Thymus (tissue), 11 donors: ENCODE measurements at regions not wholly inside any gene's neighbourhood (a gene's known extent, or its start where the extent isn't known, plus 50 kb on each side); places are given as distances from the start of the nearest gene placed in this dataset.

Experiments
- DNase-seq, 9 donors: peaks; one replicate each; pipeline ENCODE4 v3.0.0-alpha.2; 2013; ENCODE audit warnings: low spot score in 9 of 9, low read depth in 6 of 9, missing footprints in 1 of 9
- H3K27ac ChIP-seq, 2 donors: one replicate each; pipeline ENCODE4 v1.5.1; 2013; ENCODE audit warnings: control low read depth in 1 of 2, low read depth in 1 of 2, low read length in 1 of 2, mild to moderate bottlenecking in 1 of 2, moderate library complexity in 1 of 2
- H3K27me3 ChIP-seq, 2 donors: one replicate each; pipeline ENCODE4 v1.5.1; 2013; ENCODE audit warnings: low read length in 1 of 2; ENCODE audit not compliant: control insufficient read depth in 2 of 2, insufficient read depth in 1 of 2
- H3K36me3 ChIP-seq, 2 donors: one replicate each; pipeline ENCODE4 v1.5.1; 2013; ENCODE audit warnings: low read length in 1 of 2, mild to moderate bottlenecking in 1 of 2, moderate library complexity in 1 of 2; ENCODE audit not compliant: control insufficient read depth in 2 of 2, insufficient read depth in 2 of 2
- H3K4me1 ChIP-seq, 2 donors: one replicate each; pipeline ENCODE4 v1.5.1; 2013; ENCODE audit warnings: low read length in 2 of 2; ENCODE audit not compliant: control insufficient read depth in 2 of 2, insufficient read depth in 2 of 2
- H3K4me3 ChIP-seq, 2 donors: one replicate each; pipeline ENCODE4 v1.5.1; 2013; ENCODE audit warnings: low read length in 2 of 2, control low read depth in 1 of 2, mild to moderate bottlenecking in 1 of 2
- H3K9me3 ChIP-seq, 2 donors: one replicate each; pipeline ENCODE4 v1.5.1; 2013; ENCODE audit warnings: low read length in 1 of 2, mild to moderate bottlenecking in 1 of 2; ENCODE audit not compliant: control insufficient read depth in 2 of 2, insufficient read depth in 1 of 2
- WGBS: extraction: QIAGEN DNeasy Blood & Tissue Kit; methylation state at CpG from one replicate; pipeline ENCODE4 v1.1.7; 2013; 5-methylcytosine and 5-hydroxymethylcytosine counted together
- donor health status: healthy.

- DNase-seq, result no peak
- 95% methylated on average over 2 of the region's 2 CpGs for WGBS
- no peaks in the 10 kb centered on the region for H3K9me3 ChIP-seq
- H3K36me3 ChIP-seq, result no peaks in the 10 kb centered on the region
- no peaks in the 10 kb centered on the region for H3K27me3 ChIP-seq
- no peak overlapping the region for H3K27ac ChIP-seq
- no peaks in the 10 kb centered on the region for H3K4me1 ChIP-seq
- no peak overlapping the region for H3K4me3 ChIP-seq
Observed at GRCh38 chr1:184244962-184245361, 141.9 kb upstream of the C1orf21 start.

GRCh38 chr1:184247671-184248070 is 139.2 kb upstream of the C1orf21 start:
- Histone ChIP-seq H3K27ac (no peak overlapping the region), H3K4me3 (no peak overlapping the region), H3K9me3 (no peaks in the 10 kb centered on the region), H3K4me1 (no peaks in the 10 kb centered on the region), H3K27me3 (no peaks in the 10 kb centered on the region), H3K36me3 (no peaks in the 10 kb centered on the region)
- DNase-seq, result no peak
- 86% methylated on average over 1 of the region's 1 CpG for WGBS

- Histone ChIP-seq H3K4me1 (no peaks in the 10 kb centered on the region), H3K4me3 (no peak overlapping the region), H3K36me3 (no peaks in the 10 kb centered on the region), H3K27ac (no peak overlapping the region), H3K9me3 (no peaks in the 10 kb centered on the region), H3K27me3 (no peaks in the 10 kb centered on the region)
- no peak for DNase-seq
- 93% methylated on average over 3 of the region's 3 CpGs for WGBS
Observed at GRCh38 chr1:184253921-184254320, 132.9 kb upstream of the C1orf21 start.

GRCh38 chr1:184254849-184255248 is 132.0 kb upstream of the C1orf21 start:
- H3K36me3 ChIP-seq, result no peaks in the 10 kb centered on the region
- no peak overlapping the region for H3K4me3 ChIP-seq
- H3K27ac ChIP-seq, result no peak overlapping the region
- no peak for DNase-seq
- no peaks in the 10 kb centered on the region for H3K4me1 ChIP-seq
- WGBS, result 99% methylated on average over 3 of the region's 3 CpGs
- no peaks in the 10 kb centered on the region for H3K9me3 ChIP-seq
- H3K27me3 ChIP-seq, result no peaks in the 10 kb centered on the region

- Histone ChIP-seq H3K9me3 (no peaks in the 10 kb centered on the region), H3K27ac (no peak overlapping the region)
Observed at GRCh38 chr1:184255560-184255959, 131.3 kb upstream of the C1orf21 start.

GRCh38 chr1:184257873-184258272 is 129.0 kb upstream of the C1orf21 start:
- no peak overlapping the region for H3K4me3 ChIP-seq
- no peak overlapping the region for H3K27ac ChIP-seq
- no peaks in the 10 kb centered on the region for H3K4me1 ChIP-seq
- no peaks in the 10 kb centered on the region for H3K27me3 ChIP-seq
- WGBS, result 97% methylated on average over 5 of the region's 5 CpGs
- no peaks in the 10 kb centered on the region for H3K9me3 ChIP-seq
- H3K36me3 ChIP-seq, result no peaks in the 10 kb centered on the region
- DNase-seq, result no peak

More at GRCh38 chr1:184255560-184255959, 131.3 kb upstream of the C1orf21 start:
- Histone ChIP-seq H3K4me1 (no peaks in the 10 kb centered on the region), H3K4me3 (no peak overlapping the region), H3K36me3 (no peaks in the 10 kb centered on the region), H3K27me3 (no peaks in the 10 kb centered on the region)
- no peak for DNase-seq

GRCh38 chr1:184258525-184258924 is 128.3 kb upstream of the C1orf21 start:
- H3K4me1 ChIP-seq, result no peaks in the 10 kb centered on the region
- no peak overlapping the region for H3K4me3 ChIP-seq
- H3K27me3 ChIP-seq, result no peaks in the 10 kb centered on the region
- H3K36me3 ChIP-seq, result no peaks in the 10 kb centered on the region
- no peak overlapping the region for H3K27ac ChIP-seq
- H3K9me3 ChIP-seq, result no peaks in the 10 kb centered on the region
- no peak for DNase-seq
- 99% methylated on average over 3 of the region's 3 CpGs for WGBS

GRCh38 chr1:184260382-184260781 is 126.4 kb upstream of the C1orf21 start:
- no peaks in the 10 kb centered on the region for H3K9me3 ChIP-seq
- no peaks in the 10 kb centered on the region for H3K27me3 ChIP-seq
- no peaks in the 10 kb centered on the region for H3K36me3 ChIP-seq
- no peak for DNase-seq
- H3K4me1 ChIP-seq, result no peaks in the 10 kb centered on the region
- no peak overlapping the region for H3K27ac ChIP-seq
- no peak overlapping the region for H3K4me3 ChIP-seq
- 94% methylated on average over 1 of the region's 1 CpG for WGBS

GRCh38 chr1:184262109-184262508 is 124.7 kb upstream of the C1orf21 start:
- H3K4me3 ChIP-seq, result no peak overlapping the region
- no peaks in the 10 kb centered on the region for H3K4me1 ChIP-seq
- no peak for DNase-seq
- H3K36me3 ChIP-seq, result no peaks in the 10 kb centered on the region
- H3K27ac ChIP-seq, result no peak overlapping the region
- no peaks in the 10 kb centered on the region for H3K9me3 ChIP-seq
- no peaks in the 10 kb centered on the region for H3K27me3 ChIP-seq

- 94% methylated on average over 4 of the region's 4 CpGs for WGBS
Observed at GRCh38 chr1:184267747-184268146, 119.1 kb upstream of the C1orf21 start.

More at GRCh38 chr1:184267747-184268146, 119.1 kb upstream of the C1orf21 start:
- Histone ChIP-seq H3K27me3 (no peaks in the 10 kb centered on the region), H3K4me1 (no peaks in the 10 kb centered on the region), H3K9me3 (no peaks in the 10 kb centered on the region), H3K36me3 (no peaks in the 10 kb centered on the region), H3K27ac (no peak overlapping the region), H3K4me3 (no peak overlapping the region)
- DNase-seq, result no peak
